ENCODE measurements at regions not wholly inside any gene's neighbourhood (a gene's known extent, or its start where the extent isn't known, plus 50 kb on each side); places are given as distances from the start of the nearest gene placed in this dataset.

DNA sequence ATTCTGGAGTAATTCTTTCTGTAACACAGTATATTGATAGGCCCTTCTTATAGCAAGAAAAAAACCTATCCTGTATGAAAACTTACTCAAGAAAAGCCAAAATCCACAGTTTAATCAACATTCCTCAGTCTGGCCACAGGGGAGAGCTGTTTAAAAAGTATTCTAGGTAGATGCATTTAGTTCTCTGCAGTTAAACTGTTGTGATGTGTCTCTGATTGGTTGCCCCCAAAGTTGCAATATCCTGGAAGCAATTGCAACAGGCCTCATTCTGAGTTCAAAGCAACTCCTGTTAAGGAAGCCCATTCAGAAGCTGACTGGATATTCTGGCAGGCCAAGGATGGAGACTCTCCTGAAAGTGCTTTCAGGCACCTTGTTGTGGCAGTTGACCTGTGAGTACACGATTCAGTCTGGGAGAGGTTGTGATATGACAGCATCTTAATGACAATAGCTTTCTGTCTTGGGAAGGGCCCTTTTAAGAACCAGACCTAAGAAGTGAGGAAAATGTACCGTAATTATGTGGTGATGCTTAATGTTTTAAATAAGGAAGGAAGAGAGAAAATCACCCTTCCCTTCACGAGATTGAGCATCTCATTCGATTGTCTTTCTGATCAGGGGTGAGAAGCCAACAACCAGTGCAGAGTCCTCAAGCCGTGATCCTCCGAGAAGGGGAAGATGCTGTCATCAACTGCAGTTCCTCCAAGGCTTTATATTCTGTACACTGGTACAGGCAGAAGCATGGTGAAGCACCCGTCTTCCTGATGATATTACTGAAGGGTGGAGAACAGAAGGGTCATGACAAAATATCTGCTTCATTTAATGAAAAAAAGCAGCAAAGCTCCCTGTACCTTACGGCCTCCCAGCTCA is 420.7 kb downstream of the DAD1 start:
- TF ChIP-seq ZNF274 (IDR thresholded peaks at IDR 0.05; ENCODE audit: low read depth, low read length) (no peak), YY1 (IDR thresholded peaks at IDR 0.05; ENCODE audit: insufficient read depth, insufficient read length) (no peak), SUZ12 (IDR thresholded peaks at IDR 0.05; ENCODE audit: extremely low read depth, insufficient read depth, insufficient read length) (no peak)

Measured in NT2/D1 (cell line).